Activated CD8-positive, alpha-beta memory T cell treated with anti-CD3 and anti-CD28 coated beads, Interleukin-2, amount 50 U/mL, for 24 hours (primary cell): ENCODE measurements at regions not wholly inside any gene's neighbourhood (a gene's known extent, or its start where the extent isn't known, plus 50 kb on each side); places are given as distances from the start of the nearest gene placed in this dataset.

Experiments used
- DNase-seq: peaks from one replicate; pipeline ENCODE4 v3.0.0-alpha.2; 2020; ENCODE audit errors: extremely low read depth

DNA sequence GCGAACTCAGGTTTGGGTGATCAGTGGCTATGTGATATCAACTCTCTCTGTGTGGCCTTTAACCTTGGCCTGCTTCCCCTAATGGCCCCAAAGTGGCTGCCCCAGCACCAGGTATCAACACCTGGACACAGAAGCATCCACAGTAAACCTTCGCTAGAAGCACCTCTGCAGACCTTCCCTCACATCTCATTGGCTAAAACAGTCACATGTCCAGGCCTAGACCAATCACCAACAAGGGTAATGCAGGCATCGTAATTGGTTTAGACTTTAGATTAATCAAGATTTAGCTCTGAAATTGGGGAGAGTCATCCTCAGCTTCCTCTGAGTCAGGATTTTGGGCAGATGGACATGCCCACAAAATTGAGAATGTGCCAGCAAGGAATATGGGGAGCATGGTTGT lies 92.5 kb upstream of the MYL2 start:
- DNase-seq, result no peak

DNA sequence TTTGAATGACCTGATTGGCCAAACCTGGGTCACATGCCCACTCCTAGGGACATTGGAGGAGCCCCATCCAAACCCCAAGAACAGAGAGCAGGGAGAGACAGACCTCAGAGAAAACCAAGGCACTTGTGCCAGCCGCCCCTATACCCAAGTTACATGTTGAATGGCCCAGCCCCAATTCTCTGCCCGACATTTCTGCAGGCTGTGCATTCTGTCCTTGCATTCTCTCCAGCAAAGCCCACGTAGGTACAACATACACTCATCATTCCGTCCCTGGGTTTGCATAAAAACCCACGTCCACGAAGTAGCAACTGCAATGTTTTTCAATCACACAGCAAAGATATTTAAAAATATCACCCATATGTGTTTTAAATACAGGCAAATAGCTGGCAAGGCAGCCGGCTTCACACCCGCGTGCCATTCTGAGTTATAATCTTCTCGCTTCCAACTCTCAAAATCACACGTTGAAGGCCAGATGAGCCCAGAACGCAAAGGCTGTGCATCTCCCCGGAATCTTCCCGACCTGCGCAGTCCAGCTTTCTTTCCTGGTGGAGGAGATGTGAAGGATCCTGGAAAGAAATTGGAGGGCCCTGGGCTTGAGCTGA lies 91.7 kb upstream of the MYL2 start:
- DNase-seq, result no peak

DNA sequence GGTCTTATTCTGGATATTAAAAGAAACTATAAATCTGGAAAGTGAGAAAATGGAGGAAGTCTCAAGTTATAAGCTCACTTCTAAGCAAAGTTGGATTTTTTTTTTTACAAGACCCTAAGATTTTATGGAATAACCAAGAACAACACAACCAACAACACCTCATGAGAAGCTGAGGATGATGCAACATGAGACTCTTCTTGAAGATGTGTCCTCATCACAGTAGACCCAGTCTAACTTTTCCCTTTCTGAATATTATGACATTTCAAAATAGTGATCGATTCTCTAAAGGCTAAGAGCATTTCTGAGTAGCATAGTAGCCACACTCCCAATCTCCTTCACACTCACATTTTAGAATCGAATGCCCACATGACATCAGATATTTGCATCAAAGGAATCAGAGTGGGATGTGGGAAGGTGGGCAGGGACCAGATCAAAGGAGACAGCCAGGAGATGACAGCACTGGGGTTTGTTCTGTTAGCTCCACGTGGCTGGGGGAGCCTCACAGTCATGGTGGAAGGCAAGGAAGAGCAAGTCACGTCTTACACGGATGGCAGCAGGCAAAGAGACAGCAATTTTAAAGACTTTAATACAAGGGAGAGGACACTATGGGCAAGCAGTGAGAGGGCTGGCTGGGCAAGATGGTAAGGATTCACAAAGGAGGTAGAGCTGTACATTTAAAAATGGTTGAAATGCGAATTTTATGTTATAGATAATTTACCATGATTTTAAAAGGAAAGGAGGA lies 90.7 kb upstream of the MYL2 start:
- DNase-seq, result no peak

DNA sequence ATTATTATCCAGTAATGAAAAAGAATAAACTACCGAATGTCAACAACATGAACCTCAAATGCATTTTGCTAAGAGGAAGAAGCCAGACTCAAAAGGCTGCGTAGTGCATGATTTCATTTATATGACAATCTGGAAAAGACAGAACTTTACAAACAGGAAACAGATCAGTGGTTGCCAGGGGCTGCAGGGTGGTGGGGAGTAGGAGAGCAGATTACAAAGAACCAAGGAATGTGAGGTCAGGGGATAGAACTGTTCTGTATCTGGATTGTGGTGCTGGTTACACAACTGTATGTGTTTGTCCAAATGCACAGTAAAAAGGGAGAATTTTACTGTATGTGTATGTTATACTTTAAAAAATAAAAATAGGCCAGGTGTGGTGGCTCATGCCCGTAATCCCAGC lies 89.7 kb upstream of the MYL2 start:
- DNase-seq, result no peak

DNA sequence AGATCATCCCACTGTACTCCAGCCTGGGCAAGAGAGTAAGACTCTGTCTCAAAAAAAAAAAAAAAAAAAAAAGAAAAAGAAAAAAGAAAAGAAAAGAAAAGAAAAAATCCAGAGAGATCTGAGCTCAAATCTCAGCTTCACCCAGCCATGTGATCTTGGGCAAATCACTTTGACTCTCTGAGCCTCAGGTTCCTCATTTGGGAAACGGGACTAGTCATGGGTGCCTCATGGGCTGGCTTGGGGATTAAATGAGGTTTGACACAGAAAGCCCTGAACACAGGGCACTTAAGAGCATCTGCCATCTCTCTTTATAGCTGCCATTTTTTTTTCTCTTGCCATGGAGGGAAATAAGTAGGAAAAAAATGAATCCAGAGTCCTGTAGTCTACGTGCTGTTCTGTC lies 86.2 kb upstream of the MYL2 start:
- DNase-seq, result no peak

DNA sequence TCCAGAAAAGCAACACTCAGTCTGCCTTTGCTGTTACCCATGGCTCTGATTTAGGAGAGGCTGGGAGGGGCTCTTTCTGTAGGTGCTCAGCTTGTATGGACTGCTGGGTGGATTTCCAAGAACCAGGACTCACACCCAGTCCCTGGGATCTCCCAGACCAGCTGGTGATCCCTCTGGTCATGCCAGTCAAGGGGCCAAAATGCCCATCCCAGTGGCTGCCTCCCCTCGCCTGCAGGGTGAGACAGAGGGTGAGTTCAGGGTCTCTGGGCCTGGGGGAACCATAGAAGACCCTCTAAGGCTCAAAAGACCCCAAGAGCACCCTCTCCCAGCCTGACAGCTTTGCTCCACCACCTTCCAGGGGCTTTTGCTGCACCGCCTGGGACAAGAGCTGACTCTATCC lies 78.6 kb upstream of the MYL2 start:
- DNase-seq, result no peak

DNA sequence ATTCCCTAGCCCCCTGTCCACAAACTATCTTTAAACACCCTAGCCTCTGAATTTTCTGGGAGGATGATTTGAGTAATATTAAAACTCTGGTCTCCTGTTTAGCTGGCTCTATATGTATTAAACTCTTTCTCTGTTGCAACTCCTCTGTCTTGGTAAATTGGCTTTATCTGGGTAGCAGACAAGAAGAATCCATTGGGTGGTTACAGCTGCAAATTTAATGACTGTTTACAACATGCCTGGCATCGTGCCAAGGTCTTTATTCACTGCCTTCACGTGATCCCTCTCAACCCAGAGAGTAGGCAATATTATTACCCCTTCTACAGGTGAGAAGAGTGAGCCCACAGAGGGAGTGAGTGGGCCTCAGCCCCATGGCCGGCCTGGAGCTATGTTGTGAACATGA lies 77.8 kb upstream of the MYL2 start:
- no peak for DNase-seq

DNA sequence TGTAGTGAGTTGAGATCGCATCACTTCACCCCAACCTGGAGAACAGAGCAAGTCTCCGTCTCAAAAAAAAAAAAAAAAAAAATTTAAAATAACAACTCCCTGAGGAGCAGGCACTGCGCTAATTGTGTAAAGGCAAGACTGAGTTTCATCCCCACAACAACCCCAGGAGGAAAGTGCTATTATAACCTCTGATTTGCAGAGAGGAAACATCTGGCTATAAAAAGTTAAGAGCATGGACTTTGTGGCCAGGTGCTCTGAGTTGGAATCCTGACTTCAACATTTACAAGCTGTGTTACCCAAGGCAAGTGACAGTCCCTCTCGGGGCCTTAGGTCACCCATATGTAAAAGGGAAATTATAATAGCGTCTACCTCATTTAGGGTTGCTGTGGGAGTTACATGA lies 76.0 kb upstream of the MYL2 start:
- DNase-seq, result no peak

DNA sequence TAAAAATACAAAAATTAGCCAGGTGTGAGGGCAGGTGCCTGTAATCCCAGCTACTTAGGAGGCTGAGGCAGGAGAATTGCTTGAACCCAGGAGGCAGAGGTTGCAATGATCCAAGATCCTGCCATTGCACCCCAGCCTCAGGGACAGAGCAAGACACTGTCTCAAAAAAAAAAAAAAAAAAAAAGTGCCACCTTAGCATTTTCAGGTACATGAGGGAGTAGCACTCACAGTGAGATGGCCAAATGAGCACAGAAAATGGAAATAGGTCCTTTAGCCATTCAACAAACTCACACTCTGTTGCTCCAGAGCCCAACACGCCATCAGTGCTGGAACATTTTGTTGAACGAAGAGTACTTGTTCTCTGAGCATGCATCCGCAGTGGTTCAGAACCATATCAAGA lies 75.2 kb upstream of the MYL2 start:
- DNase-seq, result no peak

DNA sequence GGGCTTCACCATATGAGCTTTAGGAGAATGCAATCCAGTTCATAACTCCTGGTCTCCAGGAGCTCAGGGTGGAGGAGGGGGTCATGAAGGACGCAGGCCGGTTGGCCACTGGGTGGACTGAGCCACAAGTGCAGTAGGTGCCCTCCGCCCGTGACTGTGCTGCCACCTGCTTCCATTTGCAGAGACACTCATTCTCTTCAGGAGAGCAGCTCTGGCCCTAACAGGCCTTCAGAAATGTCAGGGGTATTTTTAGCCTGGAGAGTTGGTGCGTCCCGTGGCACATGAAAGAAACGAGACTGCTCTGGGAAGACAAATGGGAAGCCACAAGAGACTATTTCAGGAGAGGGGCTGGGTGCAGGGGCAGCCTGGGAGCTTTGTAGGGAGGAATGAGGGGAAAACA lies 74.6 kb upstream of the MYL2 start:
- no peak for DNase-seq

DNA sequence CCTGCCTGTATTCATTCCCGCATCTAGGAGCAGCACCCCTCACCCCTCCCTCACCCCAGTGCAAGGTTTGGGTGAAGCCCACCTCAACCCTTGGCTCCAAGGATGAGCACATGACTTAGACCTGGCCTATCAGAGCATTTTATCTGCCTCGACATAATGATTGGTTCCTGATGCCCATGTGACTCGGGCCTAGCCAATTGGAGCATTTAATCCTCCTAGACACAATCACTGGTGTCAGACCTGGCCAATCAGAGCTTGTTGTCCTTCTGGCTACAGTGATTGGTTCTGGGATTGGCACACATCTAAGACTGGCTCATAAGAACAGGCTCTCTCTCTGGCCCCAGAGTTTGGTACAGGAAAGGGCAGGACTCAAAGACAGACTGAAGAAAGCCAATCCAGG lies 73.1 kb upstream of the MYL2 start:
- DNase-seq, result no peak

DNA sequence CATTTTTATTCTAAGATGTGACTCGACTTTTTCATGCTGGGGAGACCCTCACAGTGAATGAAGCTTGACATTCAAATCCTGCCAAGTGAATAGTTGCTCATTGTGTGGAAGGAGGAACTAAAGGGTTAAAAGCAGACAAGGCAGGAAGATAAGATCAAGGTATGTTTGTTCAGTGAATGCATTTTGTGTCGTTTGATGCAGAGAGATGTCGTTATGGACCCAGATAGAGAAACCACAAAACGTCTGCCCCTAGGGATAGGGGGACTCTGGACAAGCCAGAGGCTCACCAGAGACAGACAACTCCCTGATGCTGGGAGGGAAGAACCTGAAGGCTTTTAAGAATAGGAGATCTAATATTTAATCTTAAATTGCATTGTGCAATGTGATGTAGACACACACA lies 72.5 kb upstream of the MYL2 start:
- no peak for DNase-seq

DNA sequence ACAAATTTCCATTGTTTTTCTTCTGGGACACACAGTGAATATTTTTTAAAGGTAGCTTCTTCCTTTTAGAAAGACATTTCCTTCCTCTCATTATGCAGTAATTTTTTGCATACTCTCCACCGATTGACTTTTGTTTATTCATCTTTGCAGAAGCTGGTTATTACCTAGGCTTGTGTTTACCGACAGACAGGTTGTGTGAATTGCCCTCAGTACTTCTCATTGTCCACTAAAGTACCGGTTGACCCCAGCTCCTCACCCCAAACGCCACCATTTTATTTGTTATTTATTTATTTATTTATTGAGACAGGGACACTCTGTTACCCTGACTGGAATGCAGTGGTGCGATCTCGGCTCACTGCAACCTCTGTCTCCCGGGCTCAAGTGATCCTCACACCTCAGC lies 63.4 kb upstream of the MYL2 start:
- no peak for DNase-seq

DNA sequence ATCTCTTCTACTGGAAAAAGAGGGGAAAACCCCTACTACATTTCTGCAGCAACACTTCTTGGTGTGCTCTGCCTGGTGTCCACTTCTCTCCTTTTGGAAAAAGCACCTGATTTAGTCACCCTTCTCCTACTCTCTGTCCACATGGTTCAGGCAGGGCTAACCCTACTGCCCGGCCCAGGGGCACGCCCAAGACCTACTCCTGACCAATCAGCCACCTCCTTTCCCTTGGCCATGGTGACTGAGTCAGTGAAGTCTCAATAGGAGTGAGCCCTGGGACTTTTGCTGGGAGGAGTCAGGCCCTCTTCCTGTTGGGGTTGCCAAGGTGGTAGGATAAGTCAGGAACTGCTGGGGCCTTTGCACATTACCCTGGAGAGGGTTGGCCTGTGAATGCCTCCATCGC lies 52.5 kb upstream of the MYL2 start:
- DNase-seq, result no peak

DNA sequence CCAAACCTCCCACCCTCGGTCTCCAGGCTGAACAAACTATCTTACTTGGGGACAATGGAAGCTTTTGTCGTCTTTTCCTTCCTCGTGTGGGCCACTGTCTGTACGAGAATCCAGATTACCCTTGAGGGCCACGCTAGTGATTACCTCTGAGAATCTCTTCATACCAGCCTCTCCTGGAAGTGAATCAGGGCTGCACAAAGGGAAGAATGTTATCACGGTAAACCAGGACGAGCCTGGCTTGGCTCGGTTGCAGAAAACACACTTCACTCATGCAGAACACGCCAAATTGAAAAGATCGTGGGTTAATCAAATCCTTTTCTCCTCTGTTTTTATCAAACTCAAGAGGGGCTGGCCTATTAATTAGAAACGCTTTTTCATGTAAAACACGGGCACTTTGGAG lies 51.6 kb upstream of the MYL2 start:
- no peak for DNase-seq

DNA sequence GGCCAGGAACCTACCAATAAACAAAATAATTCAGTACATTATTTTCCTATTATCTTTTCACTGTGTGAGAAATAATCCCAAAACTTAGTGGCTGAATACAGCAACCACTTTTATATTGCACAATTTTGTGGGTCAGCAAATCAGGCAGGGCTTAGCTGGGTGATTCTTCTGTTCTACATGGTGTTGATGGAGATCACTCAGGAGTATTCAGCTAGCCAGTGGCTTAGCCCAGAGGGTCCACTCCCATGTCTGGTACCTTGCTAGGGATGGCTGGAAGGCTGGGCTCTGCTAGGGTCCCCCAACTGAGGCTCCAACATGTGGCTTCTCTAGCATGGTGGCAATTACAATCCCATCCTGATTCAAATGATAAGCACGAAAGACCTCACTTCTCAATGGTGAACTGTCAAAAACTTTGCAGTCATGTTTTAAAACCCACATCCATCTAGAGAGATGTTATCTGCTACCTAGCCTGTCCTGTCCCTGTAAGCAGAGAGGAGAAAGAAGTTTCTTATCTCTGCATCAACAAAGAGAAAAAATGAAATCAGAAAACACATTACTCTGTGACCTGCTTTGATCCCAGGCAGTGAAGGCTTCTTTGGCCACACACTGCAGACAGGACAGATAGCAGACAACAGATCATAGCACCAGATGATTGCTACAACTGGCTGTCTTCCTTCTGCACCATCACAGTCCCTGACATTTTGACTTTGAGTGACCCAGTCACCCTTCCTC lies 51.0 kb upstream of the MYL2 start:
- DNase-seq, result no peak
